ENCODE measurements at regions not wholly inside any gene's neighbourhood (a gene's known extent, or its start where the extent isn't known, plus 50 kb on each side); places are given as distances from the start of the nearest gene placed in this dataset.

GRCh38 chr12:84355561-84355960 lies 557.0 kb downstream of the SLC6A15 start:
- ATAC-seq (ENCODE audit: insufficient read depth, low read depth) (no peak), DNase-seq (no peak)
- Histone ChIP-seq H3K9ac (ENCODE audit: low read depth, low read length) (no peak overlapping the region), H3K4me3 (ENCODE audit: low read depth in 1 of 2, low read length in 2 of 2) (no peak overlapping the region), H3K4me2 (ENCODE audit: insufficient read depth, low read length) (no peak overlapping the region), H3K27ac (ENCODE audit: low read length) (no peak overlapping the region), H3K36me3 (ENCODE audit: insufficient read depth, low read length) (no peaks in the 10 kb centered on the region), H3K4me1 (ENCODE audit: insufficient read depth, low read length) (no peaks in the 10 kb centered on the region), H3K79me2 (ENCODE audit: insufficient read depth, low read length) (no peaks in the 10 kb centered on the region), H4K20me1 (ENCODE audit: insufficient read depth, low read length) (no peaks in the 10 kb centered on the region), H2AFZ (ENCODE audit: low read depth, low read length) (no peak overlapping the region), H3K9me3 (ENCODE audit: insufficient read depth, low read length, severe bottlenecking) (no peaks in the 10 kb centered on the region), H3K27me3 (ENCODE audit: insufficient read depth, low read length, poor library complexity) (no peaks in the 10 kb centered on the region)
- TF ChIP-seq CTCF (IDR thresholded peaks at IDR 0.05; ENCODE audit: borderline replicate concordance, extremely low read depth, low read length, poor library complexity, severe bottlenecking) (no peak), EZH2 (IDR thresholded peaks at IDR 0.05; ENCODE audit: borderline replicate concordance, low read depth, low read length, severe bottlenecking) (no peak)

GRCh38 chr12:84348582-84348981 lies 564.0 kb downstream of the SLC6A15 start:
- H3K36me3 ChIP-seq (ENCODE audit: insufficient read depth, low read length), result no peaks in the 10 kb centered on the region
- no peak overlapping the region for H3K4me3 ChIP-seq (ENCODE audit: low read depth in 1 of 2, low read length in 2 of 2)
- H3K27me3 ChIP-seq (ENCODE audit: insufficient read depth, low read length, poor library complexity), result no peaks in the 10 kb centered on the region
- no peak for TF ChIP-seq EZH2 (IDR thresholded peaks at IDR 0.05; ENCODE audit: borderline replicate concordance, low read depth, low read length, severe bottlenecking)
- TF ChIP-seq CTCF (IDR thresholded peaks at IDR 0.05; ENCODE audit: borderline replicate concordance, extremely low read depth, low read length, poor library complexity, severe bottlenecking), result no peak
- H2AFZ ChIP-seq (ENCODE audit: low read depth, low read length), result no peak overlapping the region
- H3K4me1 ChIP-seq (ENCODE audit: insufficient read depth, low read length), result no peaks in the 10 kb centered on the region
- no peak for DNase-seq
- no peaks in the 10 kb centered on the region for H3K9me3 ChIP-seq (ENCODE audit: insufficient read depth, low read length, severe bottlenecking)
- H3K27ac ChIP-seq (ENCODE audit: low read length), result no peak overlapping the region
- no peak overlapping the region for H3K9ac ChIP-seq (ENCODE audit: low read depth, low read length)
- no peak overlapping the region for H3K4me2 ChIP-seq (ENCODE audit: insufficient read depth, low read length)
- no peaks in the 10 kb centered on the region for H4K20me1 ChIP-seq (ENCODE audit: insufficient read depth, low read length)
- no peak for ATAC-seq (ENCODE audit: insufficient read depth, low read depth)
- H3K79me2 ChIP-seq (ENCODE audit: insufficient read depth, low read length), result no peaks in the 10 kb centered on the region

GRCh38 chr12:84341467-84342193 lies 571.0 kb downstream of the SLC6A15 start:
- no peaks in the 10 kb centered on the region for H3K4me1 ChIP-seq (ENCODE audit: insufficient read depth, low read length)
- no peaks in the 10 kb centered on the region for H3K9me3 ChIP-seq (ENCODE audit: insufficient read depth, low read length, severe bottlenecking)
- no peak overlapping the region for H2AFZ ChIP-seq (ENCODE audit: low read depth, low read length)
- H3K4me3 ChIP-seq (ENCODE audit: low read depth in 1 of 2, low read length in 2 of 2), result no peak overlapping the region
- no peaks in the 10 kb centered on the region for H4K20me1 ChIP-seq (ENCODE audit: insufficient read depth, low read length)
- no peak overlapping the region for H3K9ac ChIP-seq (ENCODE audit: low read depth, low read length)
- H3K36me3 ChIP-seq (ENCODE audit: insufficient read depth, low read length), result no peaks in the 10 kb centered on the region
- no peak for DNase-seq
- H3K4me2 ChIP-seq (ENCODE audit: insufficient read depth, low read length), result no peak overlapping the region
- H3K27ac ChIP-seq (ENCODE audit: low read length), result no peak overlapping the region
- no peaks in the 10 kb centered on the region for H3K79me2 ChIP-seq (ENCODE audit: insufficient read depth, low read length)
- no peak for ATAC-seq (ENCODE audit: insufficient read depth, low read depth)
- TF ChIP-seq CTCF (IDR thresholded peaks at IDR 0.05; ENCODE audit: borderline replicate concordance, extremely low read depth, low read length, poor library complexity, severe bottlenecking), result no peak
- TF ChIP-seq EZH2 (IDR thresholded peaks at IDR 0.05; ENCODE audit: borderline replicate concordance, low read depth, low read length, severe bottlenecking), result no peak
- no peaks in the 10 kb centered on the region for H3K27me3 ChIP-seq (ENCODE audit: insufficient read depth, low read length, poor library complexity)

Data from DND-41 (cell line).